Cardiac muscle cell (in vitro differentiated cells and primary cell): ENCODE measurements at regions not wholly inside any gene's neighbourhood (a gene's known extent, or its start where the extent isn't known, plus 50 kb on each side); places are given as distances from the start of the nearest gene placed in this dataset.
"Not testable (repeated sequence)": the region's sequence is repeated elsewhere in the genome, so short reads cannot be mapped to it uniquely, and the experiment has no call there.

ENCODE experiments used
- DNase-seq, 2 donors: peaks; one replicate each; pipeline versions ENCODE4 v3.0.0 to v3.0.0-alpha.2; 2010 to 2017; ENCODE audit warnings: low read depth in 1 of 2, low spot score in 1 of 2
- H3K27ac ChIP-seq: fragments of 200-600 bp; sonication (generic); 2 replicates; pipeline ENCODE4 v1.5.1; 2016
- H3K27me3 ChIP-seq: fragments of 200-600 bp; sonication (generic); 2 replicates; pipeline ENCODE4 v1.6.0; 2016; ENCODE audit warnings: control low read depth
- H3K36me3 ChIP-seq: fragments of 200-600 bp; sonication (generic); 2 replicates; pipeline ENCODE4 v1.5.1; 2016; ENCODE audit warnings: control low read depth
- H3K4me1 ChIP-seq: fragments of 200-600 bp; sonication (generic); 2 replicates; pipeline ENCODE4 v1.8.1; 2017; ENCODE audit warnings: low read depth, mild to moderate bottlenecking, mixed run types
- H3K4me3 ChIP-seq: fragments of 200-600 bp; sonication (generic); 2 replicates; pipeline ENCODE4 v1.5.1; 2016; ENCODE audit warnings: mild to moderate bottlenecking
- H3K9me3 ChIP-seq: fragments of 200-600 bp; sonication (generic); 2 replicates; pipeline ENCODE4 v1.5.1; 2017; ENCODE audit warnings: low read depth, mild to moderate bottlenecking, control low read depth
- CTCF ChIP-seq: IDR thresholded peaks from 2 replicates; pipeline ENCODE4 v1.5.1; 2012; ENCODE audit warnings: low read depth, mild to moderate bottlenecking, low read length

GRCh38 chr21:10463156-10463555, 58.2 kb upstream of the TPTE start:
- TF ChIP-seq CTCF, result no peak
- no peak overlapping the region for H3K27ac ChIP-seq
- no peak overlapping the region for H3K4me3 ChIP-seq
- no peak for DNase-seq
- H3K36me3 ChIP-seq, result no peaks in the 10 kb centered on the region
- H3K9me3 ChIP-seq, result peaks cover 32% of the 10 kb centered on the region
- H3K4me1 ChIP-seq, result no peaks in the 10 kb centered on the region
- H3K27me3 ChIP-seq, result no peaks in the 10 kb centered on the region

GRCh38 chr21:10464975-10465374, 56.4 kb upstream of the TPTE start:
- Histone ChIP-seq H3K9me3 (peaks cover 25% of the 10 kb centered on the region), H3K4me3 (no peak overlapping the region), H3K27ac (no peak overlapping the region), H3K36me3 (no peaks in the 10 kb centered on the region), H3K4me1 (no peaks in the 10 kb centered on the region), H3K27me3 (no peaks in the 10 kb centered on the region)
- no peak for TF ChIP-seq CTCF
- DNase-seq, result no peak

GRCh38 chr21:10465524-10466110, 55.8 kb upstream of the TPTE start:
- not testable (repeated sequence) for H3K36me3 ChIP-seq, H3K27me3 ChIP-seq, DNase-seq, H3K4me1 ChIP-seq, H3K27ac ChIP-seq, H3K4me3 ChIP-seq
- H3K9me3 ChIP-seq, result peaks cover 21% of the 10 kb centered on the region

- Histone ChIP-seq H3K27ac (no peak overlapping the region), H3K27me3 (no peaks in the 10 kb centered on the region), H3K36me3 (no peaks in the 10 kb centered on the region), H3K9me3 (peaks cover 21% of the 10 kb centered on the region), H3K4me3 (no peak overlapping the region), H3K4me1 (no peaks in the 10 kb centered on the region)
- TF ChIP-seq CTCF, result no peak
- DNase-seq, result no peak
Observed at GRCh38 chr21:10466200-10466599, 55.2 kb upstream of the TPTE start.
